ENCODE measurements at regions not wholly inside any gene's neighbourhood (a gene's known extent, or its start where the extent isn't known, plus 50 kb on each side); places are given as distances from the start of the nearest gene placed in this dataset.

- TF ChIP-seq, protein P1, sequence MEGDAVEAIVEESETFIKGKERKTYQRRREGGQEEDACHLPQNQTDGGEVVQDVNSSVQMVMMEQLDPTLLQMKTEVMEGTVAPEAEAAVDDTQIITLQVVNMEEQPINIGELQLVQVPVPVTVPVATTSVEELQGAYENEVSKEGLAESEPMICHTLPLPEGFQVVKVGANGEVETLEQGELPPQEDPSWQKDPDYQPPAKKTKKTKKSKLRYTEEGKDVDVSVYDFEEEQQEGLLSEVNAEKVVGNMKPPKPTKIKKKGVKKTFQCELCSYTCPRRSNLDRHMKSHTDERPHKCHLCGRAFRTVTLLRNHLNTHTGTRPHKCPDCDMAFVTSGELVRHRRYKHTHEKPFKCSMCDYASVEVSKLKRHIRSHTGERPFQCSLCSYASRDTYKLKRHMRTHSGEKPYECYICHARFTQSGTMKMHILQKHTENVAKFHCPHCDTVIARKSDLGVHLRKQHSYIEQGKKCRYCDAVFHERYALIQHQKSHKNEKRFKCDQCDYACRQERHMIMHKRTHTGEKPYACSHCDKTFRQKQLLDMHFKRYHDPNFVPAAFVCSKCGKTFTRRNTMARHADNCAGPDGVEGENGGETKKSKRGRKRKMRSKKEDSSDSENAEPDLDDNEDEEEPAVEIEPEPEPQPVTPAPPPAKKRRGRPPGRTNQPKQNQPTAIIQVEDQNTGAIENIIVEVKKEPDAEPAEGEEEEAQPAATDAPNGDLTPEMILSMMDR (IDR thresholded peaks at IDR 0.05; ENCODE audit: insufficient read depth, low read depth, low read length, missing control alignments): no peak
- DNase-seq (ENCODE audit: low read depth): no peak
- no peak overlapping the region for H3K4me3 ChIP-seq (ENCODE audit: low read length)
Observed at GRCh38 chr14:101072531-101072930, 169.0 kb upstream of the RTL1 start.

DNA sequence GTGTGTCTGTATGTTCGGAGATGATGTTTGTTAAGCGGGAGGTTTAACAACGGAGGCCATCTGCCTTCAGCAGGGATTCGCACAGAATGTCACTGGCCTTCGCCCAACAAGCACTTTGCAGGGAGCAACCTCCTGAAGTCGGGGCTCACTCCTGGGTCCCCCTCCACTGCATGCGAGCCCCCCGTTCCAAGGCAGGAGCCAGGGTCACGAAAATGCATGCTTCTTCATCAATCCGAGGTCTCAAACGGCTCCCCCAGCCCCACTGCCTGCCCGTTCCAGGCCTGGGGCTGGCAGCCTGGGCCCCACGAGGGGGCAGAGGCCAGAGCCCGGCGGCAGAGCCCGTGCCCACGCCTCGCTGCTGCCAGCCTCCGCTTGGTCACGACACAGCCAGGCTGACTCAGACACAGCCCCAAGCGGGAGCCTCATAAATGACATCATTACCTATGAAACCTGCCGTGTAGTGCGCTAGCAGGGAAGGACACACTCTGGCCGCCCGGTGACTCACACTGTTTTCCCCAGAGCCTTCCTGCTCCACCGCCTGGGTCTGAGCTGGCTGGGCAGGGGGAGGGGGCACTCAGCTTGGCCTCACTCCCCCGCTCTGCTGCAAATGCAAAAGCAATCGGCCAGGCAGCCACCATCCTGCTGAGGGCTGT, 169.5 kb upstream of the RTL1 start:
- H3K4me3 ChIP-seq (ENCODE audit: low read length): no peak overlapping the region
- peak; percentile 98 for DNase-seq (ENCODE audit: low read depth)
- TF ChIP-seq, protein P1 (IDR thresholded peaks at IDR 0.05; ENCODE audit: insufficient read depth, low read depth, low read length, missing control alignments): no peak

- TF ChIP-seq, protein P1 (IDR thresholded peaks at IDR 0.05; ENCODE audit: insufficient read depth, low read depth, low read length, missing control alignments): no peak
- no peak for DNase-seq (ENCODE audit: low read depth)
- no peak overlapping the region for H3K4me3 ChIP-seq (ENCODE audit: low read length)
Observed at GRCh38 chr14:101073598-101073965, 170.1 kb upstream of the RTL1 start.

GRCh38 chr14:101074196-101075024, 170.9 kb upstream of the RTL1 start:
- no peak for DNase-seq (ENCODE audit: low read depth)
- H3K4me3 ChIP-seq (ENCODE audit: low read length): no peak overlapping the region
- TF ChIP-seq, protein P1 (IDR thresholded peaks at IDR 0.05; ENCODE audit: insufficient read depth, low read depth, low read length, missing control alignments): no peak

DNA sequence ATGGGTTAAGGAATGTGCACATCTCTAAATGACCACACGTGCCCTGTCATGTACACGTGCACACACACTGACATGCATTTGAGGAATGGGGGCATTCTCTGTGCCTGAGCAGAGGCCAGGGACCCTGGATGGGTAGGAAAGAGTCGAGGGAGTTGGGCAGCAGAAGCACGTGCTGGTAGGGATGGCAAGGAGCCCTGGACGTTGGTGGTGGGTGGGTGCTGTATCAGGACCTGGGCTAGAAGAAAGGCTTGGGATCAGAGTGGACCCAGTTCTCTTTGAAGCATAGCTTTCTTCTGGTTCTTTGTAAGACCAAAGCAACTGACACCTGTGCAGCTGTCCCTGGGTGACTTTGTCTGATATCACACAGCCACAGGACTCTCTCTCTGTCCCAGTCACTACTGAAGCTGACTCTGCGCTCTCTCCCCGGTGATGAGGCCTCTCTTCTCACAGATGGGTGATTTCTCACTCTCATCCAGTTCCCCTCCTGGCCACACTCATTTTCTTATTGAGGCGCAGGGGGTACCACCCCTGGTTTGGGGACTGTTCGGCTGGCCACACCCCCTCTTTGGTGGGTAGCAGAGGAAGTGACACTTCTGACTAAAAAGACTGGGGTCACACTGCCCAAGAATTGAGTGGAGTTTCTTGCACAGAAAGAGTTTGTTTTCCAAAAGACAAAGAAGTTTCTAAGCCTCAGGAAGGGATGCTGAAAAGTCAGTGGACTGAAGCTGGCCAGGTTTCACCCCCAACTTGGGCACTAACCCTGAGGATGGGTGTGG, 171.7 kb upstream of the RTL1 start:
- H3K4me3 ChIP-seq (ENCODE audit: low read length): no peak overlapping the region
- TF ChIP-seq, protein P1 (IDR thresholded peaks at IDR 0.05; ENCODE audit: insufficient read depth, low read depth, low read length, missing control alignments): no peak
- no peak for DNase-seq (ENCODE audit: low read depth)

DNA sequence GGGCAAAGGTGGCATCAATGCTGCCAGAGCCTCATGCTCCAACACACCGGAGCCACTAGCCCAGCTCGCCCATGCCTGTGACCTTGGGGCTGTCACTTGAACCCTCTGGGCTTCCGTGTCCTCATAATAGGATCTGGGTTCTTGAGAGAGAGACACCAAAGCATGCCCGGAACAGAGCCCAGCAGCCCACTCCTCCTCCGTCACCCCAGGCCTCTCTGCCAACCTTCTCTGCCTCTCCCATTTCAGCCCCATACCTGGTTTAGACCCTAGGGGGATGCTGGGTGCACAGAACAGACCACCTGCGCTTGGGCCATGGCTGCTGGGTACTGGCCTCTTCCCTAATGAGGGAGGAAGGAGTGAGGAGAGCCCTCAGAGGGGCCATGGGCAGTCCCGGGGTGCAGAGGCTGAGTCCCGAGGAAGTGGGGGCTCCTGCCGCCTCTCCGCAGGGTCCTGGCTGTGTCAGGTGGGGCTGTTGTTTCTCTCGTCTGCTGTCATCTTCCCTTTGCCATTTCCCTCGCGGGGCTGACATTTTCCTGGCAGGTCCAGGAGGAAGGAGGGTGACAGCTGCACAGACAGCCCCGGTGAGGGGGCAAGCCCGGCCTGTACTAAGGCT, 172.4 kb upstream of the RTL1 start:
- DNase-seq (ENCODE audit: low read depth): no peak
- H3K4me3 ChIP-seq (ENCODE audit: low read length): no peak overlapping the region
- TF ChIP-seq, protein P1 (IDR thresholded peaks at IDR 0.05; ENCODE audit: insufficient read depth, low read depth, low read length, missing control alignments): no peak

Measured in epithelial cell of esophagus (primary cell).